GM12864 (cell line): ENCODE measurements at regions not wholly inside any gene's neighbourhood (a gene's known extent, or its start where the extent isn't known, plus 50 kb on each side); places are given as distances from the start of the nearest gene placed in this dataset.

Source experiments
- DNase-seq: peaks from one replicate; pipeline ENCODE4 v3.0.0-alpha.2; 2011; ENCODE audit warnings: low read depth
- H3K4me3 ChIP-seq: 2 replicates; pipeline ENCODE4 v1.5.1; 2011; ENCODE audit warnings: mild to moderate bottlenecking, low read depth, low read length, control low read depth
- TF ChIP-seq, protein P1 (sequence below): IDR thresholded peaks from 2 replicates; pipeline ENCODE4 v1.5.1; 2011; ENCODE audit warnings: low read depth, mild to moderate bottlenecking, moderate library complexity, low read length, control low read depth, inconsistent platforms; ENCODE audit errors: missing control alignments

DNA sequence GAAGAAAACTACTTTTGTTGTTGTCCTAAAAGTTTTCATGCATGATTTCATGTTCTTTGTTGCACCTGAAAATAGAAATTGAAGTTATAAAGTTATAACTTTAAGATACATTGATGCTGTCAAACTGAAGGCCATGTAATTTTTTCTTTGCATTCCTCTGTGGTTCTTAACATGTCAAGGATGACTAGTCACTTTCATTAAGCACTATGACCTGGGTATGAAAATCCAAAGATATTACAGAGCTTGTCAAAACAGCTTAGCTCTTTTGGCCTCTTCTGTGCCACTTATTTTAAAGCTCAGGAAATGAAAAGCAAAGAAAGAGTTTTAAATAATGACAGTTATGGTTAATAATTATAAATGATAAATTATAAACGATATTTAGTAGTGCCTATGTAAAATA is 241.6 kb upstream of the CACNA2D1 start:
- no peak overlapping the region for H3K4me3 ChIP-seq
- TF ChIP-seq, protein P1, sequence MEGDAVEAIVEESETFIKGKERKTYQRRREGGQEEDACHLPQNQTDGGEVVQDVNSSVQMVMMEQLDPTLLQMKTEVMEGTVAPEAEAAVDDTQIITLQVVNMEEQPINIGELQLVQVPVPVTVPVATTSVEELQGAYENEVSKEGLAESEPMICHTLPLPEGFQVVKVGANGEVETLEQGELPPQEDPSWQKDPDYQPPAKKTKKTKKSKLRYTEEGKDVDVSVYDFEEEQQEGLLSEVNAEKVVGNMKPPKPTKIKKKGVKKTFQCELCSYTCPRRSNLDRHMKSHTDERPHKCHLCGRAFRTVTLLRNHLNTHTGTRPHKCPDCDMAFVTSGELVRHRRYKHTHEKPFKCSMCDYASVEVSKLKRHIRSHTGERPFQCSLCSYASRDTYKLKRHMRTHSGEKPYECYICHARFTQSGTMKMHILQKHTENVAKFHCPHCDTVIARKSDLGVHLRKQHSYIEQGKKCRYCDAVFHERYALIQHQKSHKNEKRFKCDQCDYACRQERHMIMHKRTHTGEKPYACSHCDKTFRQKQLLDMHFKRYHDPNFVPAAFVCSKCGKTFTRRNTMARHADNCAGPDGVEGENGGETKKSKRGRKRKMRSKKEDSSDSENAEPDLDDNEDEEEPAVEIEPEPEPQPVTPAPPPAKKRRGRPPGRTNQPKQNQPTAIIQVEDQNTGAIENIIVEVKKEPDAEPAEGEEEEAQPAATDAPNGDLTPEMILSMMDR, result no peak
- no peak for DNase-seq

- TF ChIP-seq, protein P1, result no peak
- H3K4me3 ChIP-seq, result no peak overlapping the region
- DNase-seq, result no peak
Observed at GRCh38 chr7:82678716-82679115, 235.1 kb upstream of the CACNA2D1 start.

- H3K4me3 ChIP-seq, result no peak overlapping the region
- TF ChIP-seq, protein P1, result no peak
- no peak for DNase-seq
Observed at GRCh38 chr7:82678259-82678658, 234.7 kb upstream of the CACNA2D1 start.

- TF ChIP-seq, protein P1, result no peak
- no peak for DNase-seq
- no peak overlapping the region for H3K4me3 ChIP-seq
Observed at GRCh38 chr7:82677493-82677892, 233.9 kb upstream of the CACNA2D1 start.

DNA sequence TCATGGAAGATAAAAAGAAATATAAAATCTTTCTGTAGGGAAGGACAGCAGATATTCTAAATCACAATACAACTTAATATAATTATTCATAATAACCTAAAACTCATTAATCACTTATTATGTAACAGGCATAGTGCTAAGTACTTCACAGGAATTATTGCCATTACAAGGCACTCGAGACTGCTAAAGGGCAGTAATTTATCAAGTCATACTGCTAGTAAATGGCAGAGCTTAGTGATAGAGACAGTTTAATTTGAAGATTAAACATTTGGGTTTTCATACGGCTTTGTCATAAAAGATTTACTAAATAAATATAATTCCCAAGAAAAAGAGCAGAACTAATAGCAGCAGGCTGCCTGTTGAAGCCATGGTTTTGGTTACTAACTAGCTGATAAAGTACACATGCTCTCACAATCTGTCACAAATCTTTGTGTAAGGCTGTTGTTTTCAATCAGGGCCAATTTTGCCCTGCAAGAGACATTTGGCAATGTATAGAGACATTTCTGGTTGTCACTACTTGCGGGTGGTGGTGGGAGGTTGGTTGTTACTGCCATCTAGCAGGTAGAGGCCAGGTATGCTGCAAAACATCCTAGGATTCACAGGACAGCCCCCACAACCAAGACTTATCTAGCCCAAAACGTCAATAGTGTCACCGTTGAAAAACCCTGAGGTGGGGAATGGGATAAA is 233.3 kb upstream of the CACNA2D1 start:
- DNase-seq, result no peak
- TF ChIP-seq, protein P1, result no peak
- H3K4me3 ChIP-seq, result no peak overlapping the region

DNA sequence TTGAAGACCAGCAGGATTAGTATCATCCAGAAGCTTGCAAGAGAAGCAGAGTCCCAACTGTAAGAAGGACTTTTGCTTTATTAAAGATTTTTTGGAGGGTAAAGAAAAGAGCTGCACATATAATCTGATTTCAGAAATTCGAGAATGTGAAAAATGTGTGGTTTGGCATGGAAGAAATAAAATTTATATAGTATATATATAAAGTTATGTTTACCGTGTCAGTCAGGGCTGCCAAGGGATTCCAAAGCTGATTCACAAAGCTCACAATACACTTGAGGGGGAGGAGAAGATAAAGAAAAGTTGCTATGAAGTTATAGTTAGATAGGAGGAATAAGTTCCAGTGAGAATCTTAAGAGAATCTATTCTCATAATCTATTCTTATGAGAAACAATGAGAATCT is 231.8 kb upstream of the CACNA2D1 start:
- TF ChIP-seq, protein P1, result no peak
- DNase-seq, result no peak
- no peak overlapping the region for H3K4me3 ChIP-seq

- no peak overlapping the region for H3K4me3 ChIP-seq
- no peak for DNase-seq
- TF ChIP-seq, protein P1, result no peak
Observed at GRCh38 chr7:82674268-82674667, 230.7 kb upstream of the CACNA2D1 start.
